ENCODE measurements at regions not wholly inside any gene's neighbourhood (a gene's known extent, or its start where the extent isn't known, plus 50 kb on each side); places are given as distances from the start of the nearest gene placed in this dataset.

DNA sequence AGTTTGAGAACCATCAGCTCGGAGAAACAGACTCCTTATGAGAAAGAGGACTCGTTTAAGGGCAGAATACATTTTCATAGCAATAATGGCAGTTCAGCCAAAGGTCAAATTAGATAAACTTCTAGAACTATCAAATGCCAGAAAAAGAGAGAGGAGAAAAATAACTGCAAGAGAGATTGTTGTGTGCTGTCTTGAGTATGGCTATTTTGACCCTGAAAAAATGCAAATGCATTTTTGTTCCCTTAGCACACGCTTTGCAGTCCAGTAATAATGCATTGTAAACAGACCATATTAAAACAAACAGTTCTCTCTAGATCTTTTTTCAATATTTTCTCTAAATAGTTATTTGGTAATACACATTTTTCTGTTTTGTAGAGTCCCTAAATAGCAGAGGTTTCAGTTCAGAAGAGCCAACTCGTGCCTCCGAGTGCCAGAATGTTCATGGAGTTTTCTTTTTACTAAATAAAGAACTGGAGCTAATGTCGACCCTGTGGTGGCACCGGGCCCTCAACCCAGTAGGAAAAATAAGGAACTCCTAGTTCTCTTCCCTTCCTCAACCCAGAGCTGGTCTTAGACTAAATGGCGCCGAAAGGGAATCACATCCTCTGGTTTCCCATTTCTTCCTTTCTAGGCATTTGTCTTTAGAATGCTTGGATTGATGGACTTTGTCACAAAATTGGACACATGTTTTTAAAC, 298.0 kb downstream of the MAP2K4 start:
- H3K27me3 ChIP-seq, result no peaks in the 10 kb centered on the region
- H3K4me3 ChIP-seq (replicated peaks in 1 of 3), result no peak overlapping the region
- H3K4me1 ChIP-seq, result no peaks in the 10 kb centered on the region
- H3K27ac ChIP-seq, result no peak overlapping the region
- 77 to 81% methylated on average over 9 of the region's 9 CpGs for WGBS, 2 donors
- no peak for DNase-seq
- intact Hi-C loops (cut with DNase I), result no loop called here
- TF ChIP-seq, protein P1, sequence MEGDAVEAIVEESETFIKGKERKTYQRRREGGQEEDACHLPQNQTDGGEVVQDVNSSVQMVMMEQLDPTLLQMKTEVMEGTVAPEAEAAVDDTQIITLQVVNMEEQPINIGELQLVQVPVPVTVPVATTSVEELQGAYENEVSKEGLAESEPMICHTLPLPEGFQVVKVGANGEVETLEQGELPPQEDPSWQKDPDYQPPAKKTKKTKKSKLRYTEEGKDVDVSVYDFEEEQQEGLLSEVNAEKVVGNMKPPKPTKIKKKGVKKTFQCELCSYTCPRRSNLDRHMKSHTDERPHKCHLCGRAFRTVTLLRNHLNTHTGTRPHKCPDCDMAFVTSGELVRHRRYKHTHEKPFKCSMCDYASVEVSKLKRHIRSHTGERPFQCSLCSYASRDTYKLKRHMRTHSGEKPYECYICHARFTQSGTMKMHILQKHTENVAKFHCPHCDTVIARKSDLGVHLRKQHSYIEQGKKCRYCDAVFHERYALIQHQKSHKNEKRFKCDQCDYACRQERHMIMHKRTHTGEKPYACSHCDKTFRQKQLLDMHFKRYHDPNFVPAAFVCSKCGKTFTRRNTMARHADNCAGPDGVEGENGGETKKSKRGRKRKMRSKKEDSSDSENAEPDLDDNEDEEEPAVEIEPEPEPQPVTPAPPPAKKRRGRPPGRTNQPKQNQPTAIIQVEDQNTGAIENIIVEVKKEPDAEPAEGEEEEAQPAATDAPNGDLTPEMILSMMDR (IDR thresholded peaks at IDR 0.05), result no peak
- no peak for TF ChIP-seq POLR2A (IDR thresholded peaks at IDR 0.05)
- H3K9me3 ChIP-seq, result no peaks in the 10 kb centered on the region
- no peaks in the 10 kb centered on the region for H3K36me3 ChIP-seq

DNA sequence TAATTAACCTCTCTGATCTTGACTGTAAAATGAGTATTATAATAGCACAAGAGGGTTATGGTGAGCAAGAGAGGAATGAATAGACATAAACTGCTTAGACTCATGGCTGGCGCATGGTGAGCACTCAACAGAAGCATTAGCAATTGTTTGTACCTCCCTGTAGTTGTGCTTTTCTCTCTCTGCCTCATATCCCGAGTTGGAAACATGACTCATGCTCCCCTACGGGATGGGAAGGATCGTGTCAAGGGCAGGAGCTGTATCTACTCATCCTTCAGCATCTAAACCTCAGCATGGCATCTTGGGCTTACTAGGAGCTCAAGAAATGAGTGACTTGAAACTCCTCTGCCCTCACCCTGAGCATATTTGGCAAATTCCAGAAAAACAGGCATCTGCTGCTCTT, 299.6 kb downstream of the MAP2K4 start:
- DNase-seq, result no peak
- H3K4me1 ChIP-seq, result no peaks in the 10 kb centered on the region
- intact Hi-C loops (cut with DNase I), result no loop called here
- no peaks in the 10 kb centered on the region for H3K27me3 ChIP-seq
- H3K36me3 ChIP-seq, result no peaks in the 10 kb centered on the region
- 71 to 84% methylated on average over 4 of the region's 4 CpGs for WGBS, 2 donors
- no peak overlapping the region for H3K27ac ChIP-seq
- TF ChIP-seq, protein P1 (IDR thresholded peaks at IDR 0.05), result no peak
- no peak for TF ChIP-seq POLR2A (IDR thresholded peaks at IDR 0.05)
- no peaks in the 10 kb centered on the region for H3K9me3 ChIP-seq
- H3K4me3 ChIP-seq (replicated peaks in 1 of 3), result no peak overlapping the region

DNA sequence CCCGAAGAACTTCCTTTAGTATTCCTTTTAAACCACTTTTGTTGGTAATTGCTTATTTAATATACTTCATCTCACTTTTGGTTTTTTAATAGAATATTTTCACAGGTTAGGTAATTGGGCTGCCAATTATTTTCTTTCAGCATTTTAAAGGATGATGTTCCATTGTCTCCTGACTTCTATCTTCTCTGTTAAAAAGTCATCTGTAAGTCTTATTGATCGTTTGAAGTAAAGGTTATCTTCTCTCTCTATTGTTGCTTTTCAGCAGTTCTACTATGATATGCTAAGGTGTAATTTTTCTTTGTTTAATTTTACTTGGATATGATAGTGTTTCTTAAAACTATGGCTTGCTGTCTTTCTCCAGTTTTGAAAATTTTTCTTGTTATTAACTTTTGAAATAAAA, 307.5 kb downstream of the MAP2K4 start:
- H3K36me3 ChIP-seq, result no peaks in the 10 kb centered on the region
- intact Hi-C loops (cut with DNase I), result no loop called here
- H3K27me3 ChIP-seq, result no peaks in the 10 kb centered on the region
- no peak for DNase-seq
- no peaks in the 10 kb centered on the region for H3K4me1 ChIP-seq
- 85 to 90% methylated on average over 2 of the region's 2 CpGs for WGBS, 2 donors
- TF ChIP-seq, protein P1 (IDR thresholded peaks at IDR 0.05), result no peak
- TF ChIP-seq POLR2A (IDR thresholded peaks at IDR 0.05), result no peak
- H3K27ac ChIP-seq, result no peak overlapping the region
- no peak overlapping the region for H3K4me3 ChIP-seq (replicated peaks in 1 of 3)
- no peaks in the 10 kb centered on the region for H3K9me3 ChIP-seq

DNA sequence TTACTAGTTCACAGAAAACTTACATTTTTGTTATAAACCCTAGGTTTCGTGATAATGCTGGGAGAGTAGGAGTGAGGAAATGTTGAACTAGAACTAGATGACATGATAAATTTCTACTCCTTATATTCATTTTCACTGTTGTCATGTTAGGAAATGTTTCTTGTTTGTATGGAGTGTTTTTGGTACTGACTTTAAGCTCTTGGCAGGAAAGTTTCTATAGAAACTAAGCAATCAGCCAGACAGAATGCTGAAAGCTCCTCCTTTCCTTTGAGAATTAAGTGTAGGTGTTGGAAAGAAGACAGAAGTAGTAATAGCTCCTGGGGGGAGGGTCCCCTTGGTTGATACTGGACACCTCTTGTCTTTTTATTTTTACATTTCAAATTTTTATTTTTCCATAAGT, 309.8 kb downstream of the MAP2K4 start:
- no peaks in the 10 kb centered on the region for H3K9me3 ChIP-seq
- H3K4me3 ChIP-seq (replicated peaks in 1 of 3), result no peak overlapping the region
- intact Hi-C loops (cut with DNase I), result no loop called here
- H3K36me3 ChIP-seq, result no peaks in the 10 kb centered on the region
- DNase-seq, result no peak
- H3K27ac ChIP-seq, result no peak overlapping the region
- TF ChIP-seq, protein P1 (IDR thresholded peaks at IDR 0.05), result no peak
- no peak for TF ChIP-seq POLR2A (IDR thresholded peaks at IDR 0.05)
- 81 to 89% methylated on average over 1 of the region's 1 CpG for WGBS, 2 donors
- H3K27me3 ChIP-seq, result no peaks in the 10 kb centered on the region
- no peaks in the 10 kb centered on the region for H3K4me1 ChIP-seq

DNA sequence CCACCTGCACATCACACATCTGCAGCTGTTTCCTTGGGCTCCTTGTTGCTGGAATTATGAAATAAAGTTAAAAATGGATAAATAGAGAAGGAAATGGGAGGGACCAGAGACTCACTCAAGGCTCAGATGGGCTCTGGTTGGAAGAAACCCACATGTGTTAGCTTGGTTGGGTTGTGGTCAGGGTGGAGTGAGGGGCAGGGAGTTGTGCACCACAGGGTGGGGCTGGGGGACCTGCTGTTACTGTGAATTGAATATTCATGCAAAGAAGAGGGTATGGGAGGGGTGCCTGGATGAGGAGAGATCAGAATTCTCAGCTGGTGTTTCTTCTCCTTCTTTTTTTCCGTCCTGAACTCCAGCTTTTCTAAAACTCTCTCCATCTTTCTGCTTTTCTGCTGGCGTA, 320.7 kb downstream of the MAP2K4 start:
- Histone ChIP-seq H3K36me3 (no peaks in the 10 kb centered on the region), H3K27ac (no peak overlapping the region), H3K4me3 (replicated peaks in 1 of 3) (no peak overlapping the region), H3K9me3 (no peaks in the 10 kb centered on the region), H3K27me3 (no peaks in the 10 kb centered on the region), H3K4me1 (no peaks in the 10 kb centered on the region)
- no peak for DNase-seq
- WGBS, 2 donors, result 89 to 91% methylated on average over 2 of the region's 2 CpGs
- TF ChIP-seq, protein P1 (IDR thresholded peaks at IDR 0.05), result no peak
- no peak for TF ChIP-seq POLR2A (IDR thresholded peaks at IDR 0.05)
- intact Hi-C loops (cut with DNase I), result loop anchor here (10.0 kb wide), 1 partner anchor 323 kb away; the partner anchor contains the start of gene MYOCD
